Natural killer cell treated with Interleukin-12 subunit alpha and Interleukin-12 subunit beta and Interleukin-15 and Interleukin-18, amount 100 ng/mL, for 72 hours (primary cell): ENCODE measurements at regions not wholly inside any gene's neighbourhood (a gene's known extent, or its start where the extent isn't known, plus 50 kb on each side); places are given as distances from the start of the nearest gene placed in this dataset.

Source experiments
- ATAC-seq, 2 donors: fragments of 150-1000 bp; cut with Tn5 transposase in 1 of 2; sonication (Bioruptor Pico), chemical (Tn5 transposase) in 1 of 2; 2 replicates each; pipeline ENCODE4 v1.10.0; 2021
- DNase-seq: peaks from one replicate; pipeline ENCODE4 v3.0.0; 2022; ENCODE audit warnings: low spot score
- H3K27ac Mint-ChIP-seq, 2 donors: 1 replicate in 1 of 2; 2 replicates in 1 of 2; pipeline ENCODE4 v1.8.0; 2022; ENCODE audit warnings: mixed read lengths in 2 of 2, mild to moderate bottlenecking in 1 of 2, moderate library complexity in 1 of 2
- H3K27me3 Mint-ChIP-seq, 2 donors: 1 replicate in 1 of 2; 2 replicates in 1 of 2; pipeline ENCODE4 v1.8.0; 2022; ENCODE audit warnings: mixed read lengths in 2 of 2
- H3K36me3 Mint-ChIP-seq: one replicate; pipeline ENCODE4 v1.8.0; 2022; ENCODE audit warnings: mixed read lengths
- H3K4me1 Mint-ChIP-seq, 2 donors: 1 replicate in 1 of 2; 2 replicates in 1 of 2; pipeline ENCODE4 v1.8.0; 2022; ENCODE audit warnings: low read depth in 2 of 2, mixed read lengths in 2 of 2, mild to moderate bottlenecking in 1 of 2
- H3K4me3 Mint-ChIP-seq: one replicate; pipeline ENCODE4 v1.8.0; 2022; ENCODE audit warnings: mixed read lengths
- H3K9me3 Mint-ChIP-seq: 2 replicates; pipeline ENCODE4 v1.8.0; 2022; ENCODE audit warnings: mixed read lengths

GRCh38 chr6:148166339-148166968 lies 176.2 kb upstream of the SASH1 start:
- H3K4me1 Mint-ChIP-seq: no peaks in the 10 kb centered on the region
- peaks cover 0 to 5% of the 10 kb centered on the region in 2 donors for H3K27me3 Mint-ChIP-seq
- H3K36me3 Mint-ChIP-seq: no peaks in the 10 kb centered on the region
- H3K27ac Mint-ChIP-seq: no peak overlapping the region
- ATAC-seq (no peak), DNase-seq (no peak)
- H3K4me3 Mint-ChIP-seq: no peak overlapping the region
- H3K9me3 Mint-ChIP-seq: no peaks in the 10 kb centered on the region

DNA sequence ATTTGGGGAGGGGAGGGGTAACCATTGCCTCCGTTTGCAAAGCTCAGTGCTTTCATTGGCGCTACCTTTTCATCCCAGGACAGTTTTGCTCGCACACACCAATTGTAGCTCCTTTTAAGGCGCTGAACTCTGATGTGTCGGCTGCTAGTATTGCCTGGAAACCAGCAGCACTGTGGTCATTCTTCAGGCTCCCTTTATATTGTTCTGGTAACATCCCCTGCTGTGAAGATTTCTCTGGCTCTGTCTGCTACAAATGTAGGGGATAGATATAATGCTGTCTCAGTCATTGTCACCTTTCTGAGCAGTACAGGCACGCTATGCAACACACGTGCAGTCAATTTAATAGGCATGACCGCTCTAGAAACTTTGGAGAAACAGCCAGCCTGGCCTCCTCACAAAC lies 172.9 kb upstream of the SASH1 start:
- no peaks in the 10 kb centered on the region for H3K9me3 Mint-ChIP-seq
- no peaks in the 10 kb centered on the region for H3K36me3 Mint-ChIP-seq
- peaks cover 0 to 5% of the 10 kb centered on the region in 2 donors for H3K27me3 Mint-ChIP-seq
- no peaks in the 10 kb centered on the region for H3K4me1 Mint-ChIP-seq
- H3K27ac Mint-ChIP-seq: no peak overlapping the region
- no peak overlapping the region for H3K4me3 Mint-ChIP-seq
- ATAC-seq (no peak), DNase-seq (no peak)

GRCh38 chr6:148170286-148170685 lies 172.4 kb upstream of the SASH1 start:
- Mint-ChIP-seq H3K27ac (no peak overlapping the region), H3K36me3 (no peaks in the 10 kb centered on the region), H3K4me1 (no peaks in the 10 kb centered on the region), H3K9me3 (no peaks in the 10 kb centered on the region), H3K4me3 (no peak overlapping the region), H3K27me3 (peaks cover 0 to 5% of the 10 kb centered on the region in 2 donors)
- DNase-seq (no peak), ATAC-seq (no peak)

GRCh38 chr6:148173548-148173947 lies 169.1 kb upstream of the SASH1 start:
- H3K36me3 Mint-ChIP-seq: no peaks in the 10 kb centered on the region

DNA sequence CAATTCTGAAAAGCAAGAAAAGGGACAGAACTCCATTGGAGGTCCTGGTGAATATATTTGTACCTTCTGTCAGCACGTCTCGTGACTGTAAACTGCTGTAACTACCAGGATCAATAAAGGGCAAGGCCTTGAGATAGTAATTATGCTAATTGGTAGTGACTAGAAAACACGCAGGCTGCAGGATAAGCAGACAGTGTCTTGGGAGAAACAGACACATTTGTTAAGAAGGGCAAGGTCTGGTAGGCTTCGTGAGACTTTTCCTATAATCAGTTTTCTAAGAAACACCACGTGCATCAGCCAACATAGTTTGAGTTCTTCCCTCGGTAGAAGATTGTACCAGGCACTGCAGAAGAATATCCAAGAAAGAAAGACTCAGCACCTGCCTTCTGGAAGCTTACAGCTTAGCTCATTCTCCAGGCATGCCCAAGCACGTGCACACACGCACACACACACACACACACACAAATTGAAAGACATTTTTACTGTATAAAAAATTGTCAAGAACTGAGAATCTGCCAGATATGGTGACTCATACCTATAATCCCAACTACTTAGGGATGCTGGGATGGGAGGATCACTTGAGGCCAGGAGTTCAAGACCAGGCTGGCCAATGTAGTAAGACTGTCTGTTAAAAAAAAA lies 167.0 kb upstream of the SASH1 start:
- Mint-ChIP-seq H3K27me3 (peaks cover 0 to 5% of the 10 kb centered on the region in 2 donors), H3K9me3 (no peaks in the 10 kb centered on the region), H3K27ac (no peak overlapping the region), H3K4me3 (no peak overlapping the region), H3K36me3 (no peaks in the 10 kb centered on the region), H3K4me1 (no peaks in the 10 kb centered on the region)
- ATAC-seq (no peak), DNase-seq (no peak)

More at GRCh38 chr6:148173548-148173947, 169.1 kb upstream of the SASH1 start:
- H3K9me3 Mint-ChIP-seq: no peaks in the 10 kb centered on the region
- peaks cover 0 to 5% of the 10 kb centered on the region in 2 donors for H3K27me3 Mint-ChIP-seq
- no peak for ATAC-seq
- no peaks in the 10 kb centered on the region for H3K4me1 Mint-ChIP-seq
- no peak overlapping the region for H3K4me3 Mint-ChIP-seq
- H3K27ac Mint-ChIP-seq: no peak overlapping the region
- no peak for DNase-seq

GRCh38 chr6:148177589-148178233 lies 164.9 kb upstream of the SASH1 start:
- Mint-ChIP-seq H3K36me3 (no peaks in the 10 kb centered on the region), H3K4me3 (no peak overlapping the region), H3K4me1 (no peaks in the 10 kb centered on the region), H3K9me3 (no peaks in the 10 kb centered on the region), H3K27ac (no peak overlapping the region), H3K27me3 (peaks cover 7 to 13% of the 10 kb centered on the region in 2 donors)
- no peak for DNase-seq
- ATAC-seq: no peak

GRCh38 chr6:148179786-148180185 lies 162.9 kb upstream of the SASH1 start:
- Mint-ChIP-seq H3K27ac (no peak overlapping the region), H3K27me3 (peaks cover 2 to 19% of the 10 kb centered on the region in 2 donors), H3K4me3 (no peak overlapping the region), H3K9me3 (no peaks in the 10 kb centered on the region), H3K4me1 (no peaks in the 10 kb centered on the region), H3K36me3 (no peaks in the 10 kb centered on the region)
- no peak for DNase-seq
- no peak for ATAC-seq

DNA sequence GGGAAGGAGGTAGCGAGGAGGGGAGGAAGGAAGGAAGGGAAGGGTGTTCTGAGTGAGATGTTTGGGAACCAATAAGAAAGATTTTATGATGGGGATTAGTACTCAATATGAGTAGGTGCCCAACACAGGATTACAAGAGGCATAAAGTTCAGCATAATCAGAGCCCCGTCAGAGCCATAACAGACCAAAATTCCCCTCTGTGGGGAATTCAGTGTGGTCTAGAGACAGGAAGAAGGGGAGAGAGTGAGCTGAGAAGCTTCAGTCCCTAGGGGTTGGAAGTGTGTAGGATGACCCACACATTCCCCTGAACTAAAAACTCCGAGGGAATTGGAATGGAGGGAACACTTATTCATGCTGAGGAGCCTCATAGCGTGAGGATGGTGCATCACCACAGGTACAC lies 160.3 kb upstream of the SASH1 start:
- peaks cover 2 to 19% of the 10 kb centered on the region in 2 donors for H3K27me3 Mint-ChIP-seq
- no peak overlapping the region for H3K27ac Mint-ChIP-seq
- no peaks in the 10 kb centered on the region for H3K36me3 Mint-ChIP-seq
- DNase-seq: no peak
- no peak overlapping the region for H3K4me3 Mint-ChIP-seq
- H3K4me1 Mint-ChIP-seq: no peaks in the 10 kb centered on the region
- no peaks in the 10 kb centered on the region for H3K9me3 Mint-ChIP-seq
- no peak for ATAC-seq

DNA sequence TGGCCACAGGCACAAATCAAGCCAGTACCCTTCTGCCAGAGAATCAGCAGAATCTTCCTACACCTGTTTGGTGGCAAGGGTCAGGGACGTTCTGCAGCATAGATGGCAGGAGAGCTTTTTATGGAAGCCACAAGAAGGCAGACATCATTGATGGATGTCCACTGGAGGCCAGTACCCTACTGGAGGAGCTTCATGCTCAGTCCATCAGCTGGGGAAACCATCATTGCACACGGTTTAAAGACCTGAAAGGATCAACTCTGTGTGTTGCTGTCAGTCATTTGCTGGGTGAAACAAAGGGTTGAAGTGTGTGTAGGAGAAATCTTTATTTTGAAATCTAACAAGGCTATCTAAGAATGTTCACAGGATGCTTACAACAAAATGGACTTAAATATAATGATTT lies 158.9 kb upstream of the SASH1 start:
- Mint-ChIP-seq H3K36me3 (no peaks in the 10 kb centered on the region), H3K27me3 (peaks cover 4 to 19% of the 10 kb centered on the region in 2 donors), H3K4me3 (no peak overlapping the region), H3K9me3 (no peaks in the 10 kb centered on the region), H3K4me1 (no peaks in the 10 kb centered on the region), H3K27ac (no peak overlapping the region)
- ATAC-seq (no peak), DNase-seq (no peak)

- ATAC-seq: no peak
- Mint-ChIP-seq H3K27me3 (peaks cover 8 to 25% of the 10 kb centered on the region in 2 donors), H3K27ac (no peak overlapping the region), H3K4me3 (no peak overlapping the region), H3K4me1 (no peaks in the 10 kb centered on the region), H3K36me3 (no peaks in the 10 kb centered on the region), H3K9me3 (no peaks in the 10 kb centered on the region)
- DNase-seq: no peak
These were observed 155.7 kb upstream of the SASH1 start for GRCh38 chr6:148186916-148187315.

DNA sequence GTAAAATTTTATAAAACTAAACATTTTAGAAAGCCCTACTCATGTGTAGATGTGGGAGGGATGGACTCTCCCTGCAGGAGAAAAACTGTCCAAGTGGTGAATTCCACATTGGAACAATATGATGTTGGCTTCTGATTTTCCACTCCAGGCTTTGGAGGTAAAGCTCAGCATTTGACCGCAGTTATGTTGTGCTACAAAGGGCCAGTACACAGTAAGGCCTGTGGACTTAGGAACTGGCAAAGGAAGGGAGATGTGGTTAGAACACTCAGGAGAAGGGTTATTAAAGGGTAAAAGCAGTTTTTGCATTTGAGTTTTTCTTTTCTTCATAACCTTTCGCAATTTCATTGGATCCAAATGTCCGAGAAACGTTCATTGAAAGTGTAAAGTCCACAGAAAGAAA lies 150.3 kb upstream of the SASH1 start:
- peaks cover 15 to 37% of the 10 kb centered on the region in 2 donors for H3K27me3 Mint-ChIP-seq

GRCh38 chr6:148193063-148193680 lies 149.5 kb upstream of the SASH1 start:
- Mint-ChIP-seq H3K4me3 (no peak overlapping the region), H3K27ac (no peak overlapping the region), H3K4me1 (no peaks in the 10 kb centered on the region), H3K36me3 (no peaks in the 10 kb centered on the region), H3K9me3 (peaks cover 8% of the 10 kb centered on the region), H3K27me3 (peaks cover 19 to 45% of the 10 kb centered on the region in 2 donors)
- DNase-seq (no peak), ATAC-seq (no peak)

More for the DNA sequence above, 150.3 kb upstream of the SASH1 start:
- Mint-ChIP-seq H3K4me1 (no peaks in the 10 kb centered on the region), H3K9me3 (peaks cover 7% of the 10 kb centered on the region), H3K36me3 (no peaks in the 10 kb centered on the region), H3K4me3 (no peak overlapping the region), H3K27ac (no peak overlapping the region)
- DNase-seq (no peak), ATAC-seq (no peak)

DNA sequence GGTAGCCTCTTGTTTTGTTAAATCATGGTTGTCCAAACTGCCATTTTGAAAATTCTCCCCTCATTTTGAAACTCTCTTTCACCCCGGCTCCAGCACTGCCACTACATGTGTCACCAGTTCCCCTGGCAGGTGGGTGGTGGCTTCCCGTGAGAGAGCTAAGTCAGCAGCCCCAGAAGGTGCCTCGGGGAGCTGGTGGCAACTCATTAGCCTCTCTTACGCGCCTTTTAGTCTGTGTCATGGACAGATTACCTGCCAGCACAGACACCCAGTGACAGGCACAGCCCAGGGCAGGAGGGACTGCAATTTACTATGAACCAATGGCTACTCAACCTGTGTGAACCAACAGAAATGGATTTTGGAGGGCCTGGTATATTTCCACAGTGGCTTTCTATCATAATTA lies 147.1 kb upstream of the SASH1 start:
- H3K4me3 Mint-ChIP-seq: no peak overlapping the region
- no peak for DNase-seq
- ATAC-seq: no peak
- no peak overlapping the region for H3K27ac Mint-ChIP-seq
- H3K9me3 Mint-ChIP-seq: peaks cover 9% of the 10 kb centered on the region
- no peaks in the 10 kb centered on the region for H3K4me1 Mint-ChIP-seq
- no peaks in the 10 kb centered on the region for H3K36me3 Mint-ChIP-seq
- H3K27me3 Mint-ChIP-seq: peaks cover 18 to 53% of the 10 kb centered on the region in 2 donors

- peaks cover 16% of the 10 kb centered on the region for H3K9me3 Mint-ChIP-seq
- H3K27me3 Mint-ChIP-seq: peaks cover 26 to 67% of the 10 kb centered on the region in 2 donors
- H3K27ac Mint-ChIP-seq: no peak overlapping the region
- H3K4me1 Mint-ChIP-seq: peaks cover 12 to 13% of the 10 kb centered on the region in 2 donors
- no peak for ATAC-seq
- DNase-seq: no peak
- no peak overlapping the region for H3K4me3 Mint-ChIP-seq
- peaks cover 11% of the 10 kb centered on the region for H3K36me3 Mint-ChIP-seq
These were observed 143.1 kb upstream of the SASH1 start for GRCh38 chr6:148199584-148199983.
